PFSK-1 (cell line): ENCODE measurements at regions not wholly inside any gene's neighbourhood (a gene's known extent, or its start where the extent isn't known, plus 50 kb on each side); places are given as distances from the start of the nearest gene placed in this dataset.

Experiments
- FOXP2 ChIP-seq: optimal IDR thresholded peaks from 2 replicates; pipeline ENCODE3; 2011; ENCODE audit warnings: borderline replicate concordance, control low read depth, inconsistent platforms; ENCODE audit not compliant: insufficient read depth; ENCODE audit errors: extremely low read length, extremely low read depth
- POLR2AphosphoS5 ChIP-seq: IDR thresholded peaks from 2 replicates; pipeline ENCODE4 v1.6.1; 2012; ENCODE audit warnings: low read depth, mild to moderate bottlenecking, control low read depth, low read length, moderate library complexity
- SIN3A ChIP-seq: IDR thresholded peaks from 2 replicates; pipeline ENCODE4 v1.6.1; 2012; ENCODE audit warnings: mild to moderate bottlenecking, low read length, moderate library complexity, borderline replicate concordance; ENCODE audit not compliant: insufficient read depth
- TAF1 ChIP-seq: IDR thresholded peaks from 2 replicates; pipeline ENCODE4 v1.6.1; 2012; ENCODE audit warnings: low read length, control low read depth, borderline replicate concordance; ENCODE audit not compliant: insufficient read depth
- TF ChIP-seq, protein P1 (sequence below), 2 experiments: IDR thresholded peaks; 2 replicates each; pipeline versions ENCODE4 v1.6.1 to v1.8.0; 2011 to 2012; ENCODE audit warnings: low read depth in 2 of 2, low read length in 2 of 2, control low read depth in 1 of 2, inconsistent platforms in 1 of 2, mild to moderate bottlenecking in 1 of 2, moderate library complexity in 1 of 2; ENCODE audit not compliant: insufficient read depth in 1 of 2

DNA sequence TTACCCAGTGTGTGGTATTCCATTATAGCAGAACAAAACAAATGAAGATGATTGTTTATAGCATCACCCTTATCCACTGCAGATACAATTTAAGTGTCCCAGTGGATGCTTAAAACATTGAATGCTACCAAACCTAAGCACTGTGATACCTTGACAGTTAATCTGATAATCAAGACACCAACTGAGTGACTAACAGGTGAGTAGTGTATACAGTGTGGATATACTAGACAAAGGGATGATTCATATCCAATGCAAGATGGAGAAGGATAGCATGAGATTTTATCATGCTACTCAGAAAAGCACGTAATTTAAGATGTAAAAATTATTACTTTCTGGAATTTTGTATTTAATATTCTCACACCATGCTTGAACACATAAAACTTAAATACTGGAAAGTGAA is 1449.0 kb downstream of the OTOL1 start:
- TF ChIP-seq, protein P1, sequence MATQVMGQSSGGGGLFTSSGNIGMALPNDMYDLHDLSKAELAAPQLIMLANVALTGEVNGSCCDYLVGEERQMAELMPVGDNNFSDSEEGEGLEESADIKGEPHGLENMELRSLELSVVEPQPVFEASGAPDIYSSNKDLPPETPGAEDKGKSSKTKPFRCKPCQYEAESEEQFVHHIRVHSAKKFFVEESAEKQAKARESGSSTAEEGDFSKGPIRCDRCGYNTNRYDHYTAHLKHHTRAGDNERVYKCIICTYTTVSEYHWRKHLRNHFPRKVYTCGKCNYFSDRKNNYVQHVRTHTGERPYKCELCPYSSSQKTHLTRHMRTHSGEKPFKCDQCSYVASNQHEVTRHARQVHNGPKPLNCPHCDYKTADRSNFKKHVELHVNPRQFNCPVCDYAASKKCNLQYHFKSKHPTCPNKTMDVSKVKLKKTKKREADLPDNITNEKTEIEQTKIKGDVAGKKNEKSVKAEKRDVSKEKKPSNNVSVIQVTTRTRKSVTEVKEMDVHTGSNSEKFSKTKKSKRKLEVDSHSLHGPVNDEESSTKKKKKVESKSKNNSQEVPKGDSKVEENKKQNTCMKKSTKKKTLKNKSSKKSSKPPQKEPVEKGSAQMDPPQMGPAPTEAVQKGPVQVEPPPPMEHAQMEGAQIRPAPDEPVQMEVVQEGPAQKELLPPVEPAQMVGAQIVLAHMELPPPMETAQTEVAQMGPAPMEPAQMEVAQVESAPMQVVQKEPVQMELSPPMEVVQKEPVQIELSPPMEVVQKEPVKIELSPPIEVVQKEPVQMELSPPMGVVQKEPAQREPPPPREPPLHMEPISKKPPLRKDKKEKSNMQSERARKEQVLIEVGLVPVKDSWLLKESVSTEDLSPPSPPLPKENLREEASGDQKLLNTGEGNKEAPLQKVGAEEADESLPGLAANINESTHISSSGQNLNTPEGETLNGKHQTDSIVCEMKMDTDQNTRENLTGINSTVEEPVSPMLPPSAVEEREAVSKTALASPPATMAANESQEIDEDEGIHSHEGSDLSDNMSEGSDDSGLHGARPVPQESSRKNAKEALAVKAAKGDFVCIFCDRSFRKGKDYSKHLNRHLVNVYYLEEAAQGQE (IDR thresholded peaks at IDR 0.05; ENCODE audit: insufficient read depth in 1 of 2, low read depth in 2 of 2, low read length in 2 of 2) = no peak
- TF ChIP-seq SIN3A (no peak), TAF1 (no peak), POLR2AphosphoS5 (no peak), FOXP2 (no peak)

DNA sequence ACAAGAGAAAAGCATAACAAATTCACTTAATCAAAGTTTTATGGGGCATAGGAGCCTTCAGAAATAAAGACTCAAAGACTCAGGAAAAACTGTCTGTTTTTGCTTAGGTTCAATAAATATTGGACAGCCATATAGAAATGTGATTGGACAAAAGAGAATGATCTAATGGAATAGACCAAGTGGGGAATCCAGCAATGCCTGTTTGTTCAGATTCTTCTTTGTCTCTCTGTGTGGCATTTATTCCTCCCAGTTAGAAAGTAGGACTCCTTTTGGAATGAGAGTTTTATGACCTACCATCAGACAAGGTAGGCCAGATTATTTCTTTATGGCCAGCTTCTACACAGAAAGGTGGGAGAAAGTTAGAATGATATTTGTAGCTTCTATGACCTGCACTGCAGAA is 1460.1 kb downstream of the OTOL1 start:
- TF ChIP-seq TAF1 (no peak), SIN3A (no peak), POLR2AphosphoS5 (no peak), FOXP2 (no peak)
- TF ChIP-seq, protein P1 (IDR thresholded peaks at IDR 0.05; ENCODE audit: insufficient read depth in 1 of 2, low read depth in 2 of 2, low read length in 2 of 2) = no peak

DNA sequence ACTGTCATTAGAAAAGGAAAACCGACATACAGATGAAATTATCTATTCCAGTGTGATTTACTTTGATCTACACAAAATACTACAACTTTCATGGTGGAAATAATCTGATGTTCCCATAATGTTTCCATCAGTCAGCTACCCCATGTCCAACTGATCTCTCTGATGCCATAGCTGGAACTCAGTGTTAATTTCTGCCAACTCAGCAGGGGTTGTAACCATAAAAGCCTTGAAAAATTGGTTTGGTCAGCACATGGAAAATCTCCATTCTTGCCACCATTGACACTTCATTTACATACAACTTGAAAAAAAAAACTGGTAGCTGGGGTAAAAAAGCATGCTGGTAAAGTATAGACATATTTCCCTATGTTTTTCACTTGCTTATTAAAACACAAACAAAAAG is 1463.7 kb downstream of the OTOL1 start:
- TF ChIP-seq SIN3A (no peak), FOXP2 (no peak), POLR2AphosphoS5 (no peak), TAF1 (no peak)
- TF ChIP-seq, protein P1 (IDR thresholded peaks at IDR 0.05; ENCODE audit: insufficient read depth in 1 of 2, low read depth in 2 of 2, low read length in 2 of 2) = no peak

DNA sequence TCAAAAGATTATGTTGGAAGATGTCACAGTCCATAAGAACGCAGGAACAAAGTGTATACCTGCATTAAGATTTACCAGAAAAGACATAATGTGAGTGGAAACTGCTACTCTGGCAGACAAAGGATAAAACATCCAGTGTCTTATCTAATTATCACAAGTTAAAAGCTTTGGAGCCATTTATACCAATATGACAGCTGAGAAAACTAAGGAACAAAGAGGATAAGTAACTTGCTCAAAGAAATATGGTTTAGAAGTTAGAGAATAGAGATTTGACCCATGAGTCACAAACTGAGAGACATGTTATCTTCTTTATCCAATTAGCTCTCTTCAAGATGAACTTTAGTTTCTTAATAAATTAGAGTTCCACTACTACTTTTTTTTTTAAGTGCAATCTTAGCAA is 1473.7 kb downstream of the OTOL1 start:
- TF ChIP-seq FOXP2 (no peak), TAF1 (no peak), SIN3A (no peak), POLR2AphosphoS5 (no peak)
- TF ChIP-seq, protein P1 (IDR thresholded peaks at IDR 0.05; ENCODE audit: insufficient read depth in 1 of 2, low read depth in 2 of 2, low read length in 2 of 2) = no peak

DNA sequence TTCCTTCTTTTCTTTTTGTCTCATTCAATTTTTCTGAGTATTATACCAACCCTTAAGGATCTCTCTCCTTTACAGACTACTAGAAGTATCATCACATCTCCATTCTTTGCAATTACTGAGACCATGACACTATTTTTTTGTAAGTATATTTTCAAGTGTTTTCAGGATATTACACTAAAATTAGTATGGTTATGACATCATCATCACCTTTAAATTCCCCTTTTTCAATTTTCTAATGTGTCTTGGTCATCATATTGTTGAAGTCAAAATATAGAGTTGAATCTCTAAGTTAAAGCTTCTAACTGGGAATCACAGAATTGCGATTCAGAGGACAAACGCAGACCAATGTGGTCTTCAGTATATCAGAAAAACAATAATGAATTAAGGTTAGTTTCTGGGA is 1475.1 kb downstream of the OTOL1 start:
- TF ChIP-seq POLR2AphosphoS5 (no peak), TAF1 (no peak), FOXP2 (no peak), SIN3A (no peak)
- TF ChIP-seq, protein P1 (IDR thresholded peaks at IDR 0.05; ENCODE audit: insufficient read depth in 1 of 2, low read depth in 2 of 2, low read length in 2 of 2) = no peak
